GM12878 (cell line): ENCODE measurements at regions not wholly inside any gene's neighbourhood (a gene's known extent, or its start where the extent isn't known, plus 50 kb on each side); places are given as distances from the start of the nearest gene placed in this dataset.

Source experiments
- ATAC-seq: fragments of 200-7000 bp; cut with Tn5 transposase; 3 replicates; pipeline ENCODE4 v1.9.1; 2020; ENCODE audit warnings: mild to moderate bottlenecking, moderate library complexity
- BruUV-seq: library from RNA; stranded (reverse); fragments of 400-500 nt; replicated peaks from 2 replicates; lab custom pipeline; 2021; lab: Mats Ljungman, UMichigan
- CTCF ChIA-PET: fragments of 300-600 bp; sonication (Branson Sonifier 250); formaldehyde crosslinking; extraction: SDS; loops from one replicate; lab custom pipeline; 2021; ENCODE audit warnings: inconsistent platforms; lab: Yijun Ruan, JAX
- POLR2A ChIA-PET: fragments of 350-600 bp; formaldehyde crosslinking; extraction: SDS; loops from one replicate; lab custom pipeline; 2021; ENCODE audit warnings: inconsistent platforms; lab: Charles Lee
- RAD21 ChIA-PET: fragments of 300-600 bp; sonication (Branson Sonifier 250); formaldehyde crosslinking; loops from one replicate; lab custom pipeline; 2023; ENCODE audit warnings: antibody characterized with exemption; ENCODE audit not compliant: unreplicated experiment; lab: Charles Lee
- SMC1A ChIA-PET: fragments of 300-600 bp; sonication (Branson Sonifier 250); formaldehyde crosslinking; loops from one replicate; lab custom pipeline; 2023; ENCODE audit not compliant: unreplicated experiment, uncharacterized antibody; lab: Charles Lee
- DNase-seq: peaks from one replicate; pipeline ENCODE4 v3.0.0-alpha.2; 2011; ENCODE audit warnings: low read depth, low spot score
- FAIRE-seq: peaks from 3 replicates; lab custom pipeline; 2011; peaks lifted over from hg19 to GRCh38; lab: Jason Lieb, UNC
- H2AFZ ChIP-seq: 2 replicates; pipeline ENCODE4 v1.6.0; 2011; ENCODE audit warnings: low read depth, low read length, control low read depth; ENCODE audit not compliant: control insufficient read depth
- H3K27ac ChIP-seq: 2 replicates; pipeline ENCODE4 v1.5.1; 2011; ENCODE audit warnings: control low read depth; ENCODE audit not compliant: control insufficient read depth, insufficient read depth
- H3K27me3 ChIP-seq, 2 experiments: replicated peaks in 1 of 2; 2 replicates each; pipeline versions ENCODE4 v1.6.0 to v1.6.1; 2011; ENCODE audit warnings: low read length in 1 of 2; ENCODE audit not compliant: control insufficient read depth in 2 of 2, insufficient read depth in 2 of 2
- H3K36me3 ChIP-seq, 2 experiments: 2 replicates each; pipeline ENCODE4 v1.5.1; 2011; ENCODE audit warnings: low read length in 1 of 2; ENCODE audit not compliant: control insufficient read depth in 2 of 2, insufficient read depth in 2 of 2
- H3K4me1 ChIP-seq: 2 replicates; pipeline ENCODE4 v1.6.1; 2011; ENCODE audit warnings: mild to moderate bottlenecking, low read length, moderate library complexity, mixed read lengths; ENCODE audit not compliant: control insufficient read depth, insufficient read depth
- H3K4me2 ChIP-seq: 2 replicates; pipeline ENCODE4 v1.6.0; 2011; ENCODE audit warnings: control low read depth; ENCODE audit not compliant: control insufficient read depth, insufficient read depth
- H3K4me3 ChIP-seq: fragments of 200-600 bp; sonication (generic); 2 replicates; pipeline ENCODE4 v1.5.1; 2016
- H3K79me2 ChIP-seq: 2 replicates; pipeline ENCODE4 v1.6.0; 2011; ENCODE audit warnings: low read length; ENCODE audit not compliant: control insufficient read depth, insufficient read depth
- H3K9ac ChIP-seq: 2 replicates; pipeline ENCODE4 v1.8.0; 2011; ENCODE audit warnings: low read length, control low read depth, mixed read lengths; ENCODE audit not compliant: control insufficient read depth, insufficient read depth
- H3K9me3 ChIP-seq: replicated peaks from 3 replicates; pipeline ENCODE4 v1.5.1; 2011; ENCODE audit warnings: mild to moderate bottlenecking, low read length; ENCODE audit not compliant: control insufficient read depth, insufficient read depth
- H4K20me1 ChIP-seq: 2 replicates; pipeline ENCODE4 v1.6.0; 2011; ENCODE audit not compliant: control insufficient read depth, insufficient read depth
- ATF3 ChIP-seq: IDR thresholded peaks from 2 replicates; pipeline ENCODE4 v1.6.1; 2011; ENCODE audit warnings: low read depth, mild to moderate bottlenecking, low read length, moderate library complexity, borderline replicate concordance; ENCODE audit errors: extremely low read depth
- BHLHE40 ChIP-seq, 2 experiments: fragments of 450-650 bp in 1 of 2; IDR thresholded peaks; 2 replicates each; pipeline ENCODE4 v1.6.1; 2011 to 2017; ENCODE audit warnings: low read depth in 2 of 2, borderline replicate concordance in 1 of 2, improper control_type of control experiment in 1 of 2, low read length in 1 of 2, mild to moderate bottlenecking in 1 of 2
- CEBPB ChIP-seq, 2 experiments: fragments of 150-350 bp in 1 of 2; IDR thresholded peaks; 2 replicates each; pipeline ENCODE4 v1.6.1; 2012 to 2014; ENCODE audit warnings: low read depth in 2 of 2, low read length in 2 of 2, borderline replicate concordance in 1 of 2, inconsistent platforms in 1 of 2
- DPF2 ChIP-seq: fragments of 450-650 bp; IDR thresholded peaks from 2 replicates; pipeline ENCODE4 v1.6.1; 2017; ENCODE audit warnings: mild to moderate bottlenecking
- EED ChIP-seq: sonication (generic); IDR thresholded peaks from 2 replicates; pipeline ENCODE4 v1.6.1; 2016; ENCODE audit warnings: antibody characterized with exemption, low read depth
- ELK1 ChIP-seq: IDR thresholded peaks from 2 replicates; pipeline ENCODE4 v1.6.1; 2012; ENCODE audit warnings: low read depth, low read length, improper control_type of control experiment
- FOXK2 ChIP-seq: fragments of 450-650 bp; IDR thresholded peaks from 2 replicates; pipeline ENCODE4 v1.6.1; 2017; ENCODE audit warnings: mild to moderate bottlenecking, moderate library complexity
- HDAC6 ChIP-seq: fragments of 200-600 bp; sonication (generic); IDR thresholded peaks from one replicate; pipeline ENCODE4 v1.8.0; 2017; ENCODE audit warnings: antibody characterized with exemption; ENCODE audit not compliant: unreplicated experiment
- HDGF ChIP-seq: fragments of 450-650 bp; IDR thresholded peaks from 2 replicates; pipeline ENCODE4 v1.6.1; 2016; ENCODE audit warnings: antibody characterized with exemption
- IKZF1 ChIP-seq: fragments of 450-650 bp; conservative IDR thresholded peaks from 2 replicates; pipeline ENCODE4 v1.6.1; 2017; ENCODE audit warnings: antibody characterized with exemption, mild to moderate bottlenecking
- IRF3 ChIP-seq: fragments of 450-650 bp; IDR thresholded peaks from 2 replicates; pipeline ENCODE4 v1.6.1; 2014; ENCODE audit warnings: mild to moderate bottlenecking
- IRF4 ChIP-seq: IDR thresholded peaks from 2 replicates; pipeline ENCODE4 v1.6.1; 2011; ENCODE audit warnings: low read depth, low read length
- JUNB ChIP-seq: IDR thresholded peaks from 2 replicates; pipeline ENCODE4 v1.6.1; 2016; ENCODE audit warnings: antibody characterized with exemption, mild to moderate bottlenecking
- MTA2 ChIP-seq: fragments of 450-650 bp; IDR thresholded peaks from 2 replicates; pipeline ENCODE4 v1.6.1; 2016; ENCODE audit warnings: low read depth, mild to moderate bottlenecking, moderate library complexity
- NFIC ChIP-seq: IDR thresholded peaks from 2 replicates; pipeline ENCODE4 v1.6.1; 2012; ENCODE audit warnings: low read depth, mild to moderate bottlenecking, inconsistent platforms, low read length, moderate library complexity
- NR2C2 ChIP-seq: IDR thresholded peaks from 2 replicates; pipeline ENCODE4 v1.6.1; 2011; ENCODE audit warnings: borderline replicate concordance, low read depth; ENCODE audit not compliant: control insufficient read depth, insufficient read length
- NRF1 ChIP-seq: conservative IDR thresholded peaks from 2 replicates; pipeline ENCODE4 v1.6.1; 2011; ENCODE audit warnings: mild to moderate bottlenecking, low read depth, low read length, improper control_type of control experiment
- PAX8 ChIP-seq: fragments of 450-650 bp; IDR thresholded peaks from 2 replicates; pipeline ENCODE4 v1.6.1; 2017; ENCODE audit warnings: mild to moderate bottlenecking, moderate library complexity
- RELA ChIP-seq: fragments of 450-650 bp; IDR thresholded peaks from 2 replicates; pipeline ENCODE4 v1.8.0; 2014; ENCODE audit warnings: borderline replicate concordance; ENCODE audit not compliant: partially characterized antibody
- SIX5 ChIP-seq: IDR thresholded peaks from 2 replicates; pipeline ENCODE4 v1.6.1; 2011; ENCODE audit warnings: mild to moderate bottlenecking, low read depth, low read length, moderate library complexity; ENCODE audit not compliant: severe bottlenecking
- SMAD1 ChIP-seq: fragments of 450-650 bp; IDR thresholded peaks from 2 replicates; pipeline ENCODE4 v1.6.1; 2018; ENCODE audit warnings: mild to moderate bottlenecking, low read depth; ENCODE audit not compliant: partially characterized antibody
- SMARCA5 ChIP-seq: fragments of 450-650 bp; IDR thresholded peaks from 2 replicates; pipeline ENCODE4 v1.6.1; 2017; ENCODE audit warnings: mild to moderate bottlenecking
- TBL1XR1 ChIP-seq: IDR thresholded peaks from 2 replicates; pipeline ENCODE4 v1.6.1; 2012; ENCODE audit warnings: low read depth, low read length, improper control_type of control experiment
- WRNIP1 ChIP-seq: IDR thresholded peaks from 2 replicates; pipeline ENCODE4 v1.6.1; 2011; ENCODE audit warnings: low read depth, low read length, improper control_type of control experiment, borderline replicate concordance
- WGBS: methylation state at CpG from one replicate; pipeline ENCODE4 v1.1.6; 2016; ENCODE audit warnings: low lambda C conversion rate; ENCODE audit not compliant: insufficient replicate concordance, insufficient coverage; ENCODE audit errors: missing lambda C conversion rate; 5-methylcytosine and 5-hydroxymethylcytosine counted together
- in situ Hi-C: fragments of 300-500 bp; cut with MboI; formaldehyde crosslinking; loops from 9 replicates; pipeline ENCODE4 v1.14.3; 2018; ENCODE audit warnings: mixed read lengths
- intact Hi-C: fragments of 100-400 bp; cut with micrococcal nuclease; formaldehyde crosslinking; loops from one replicate; pipeline ENCODE4 v1.14.2; 2022; ENCODE audit not compliant: unreplicated experiment

- 17% methylated on average over 5 of the region's 5 CpGs for WGBS
- SMC1A ChIA-PET, result no interaction called here
- TF ChIP-seq BHLHE40 (IDR thresholded peaks at IDR 0.05; ENCODE audit: borderline replicate concordance in 1 of 2, low read depth in 2 of 2, low read length in 1 of 2), result 0 out of 4 replicates have a peak, but pooled peaks of 1 of the 2 experiments have one; percentile 5
- TF ChIP-seq IRF3, result no peak
- no peak for TF ChIP-seq HDAC6
- no peak for TF ChIP-seq NR2C2
- TF ChIP-seq SMARCA5, result no peak
- no peak for TF ChIP-seq SMAD1
- TF ChIP-seq ATF3, result no peak
- TF ChIP-seq NRF1, result no peak
- TF ChIP-seq SIX5, result no peak
- no peak for TF ChIP-seq PAX8
- TF ChIP-seq IRF4, result no peak
- no peak for TF ChIP-seq CEBPB (IDR thresholded peaks at IDR 0.05; ENCODE audit: borderline replicate concordance in 1 of 2, low read depth in 2 of 2, low read length in 2 of 2)
- no peak for TF ChIP-seq WRNIP1
- TF ChIP-seq HDGF, result no peak
- TF ChIP-seq MTA2, result 0 out of 2 replicates have a peak, but pooled peaks have one; percentile 35
- TF ChIP-seq NFIC, result no peak
- TF ChIP-seq DPF2, result 0 out of 2 replicates have a peak, but pooled peaks have one; percentile 23
- TF ChIP-seq IKZF1, result peak; percentile 47
- TF ChIP-seq FOXK2, result no peak
- TF ChIP-seq ELK1, result no peak
- no peak for TF ChIP-seq RELA
- TF ChIP-seq JUNB, result no peak
- no peak for TF ChIP-seq TBL1XR1
- TF ChIP-seq EED, result no peak
Measured at GRCh38 chr16:16908077-16908476, 529.1 kb downstream of the NPIPA7 start.

More at GRCh38 chr16:16908077-16908476, 529.1 kb downstream of the NPIPA7 start:
- BruUV-seq, result no TSS peak
- no peaks in the 10 kb centered on the region for H3K9me3 ChIP-seq
- no peaks in the 10 kb centered on the region for H4K20me1 ChIP-seq
- FAIRE-seq (no peak), ATAC-seq (peak; percentile 67), DNase-seq (no peak)
- POLR2A ChIA-PET, result interaction anchor here (0.5 kb wide), 1 partner anchor 149 kb away, joined by 3 read pairs; no protein-coding TSS in a partner anchor
- H3K4me1 ChIP-seq, result no peaks in the 10 kb centered on the region
- RAD21 ChIA-PET, result no interaction called here
- CTCF ChIA-PET, result no interaction called here
- in situ Hi-C loops (no loop called here), intact Hi-C loops (no loop called here)
- H3K27me3 ChIP-seq, result no peaks in the 10 kb centered on the region
- no peak overlapping the region for H3K4me2 ChIP-seq
- no peaks in the 10 kb centered on the region for H3K79me2 ChIP-seq
- H3K36me3 ChIP-seq, result no peaks in the 10 kb centered on the region
- no peak overlapping the region for H3K4me3 ChIP-seq
- H3K9ac ChIP-seq, result no peak overlapping the region
- no peak overlapping the region for H2AFZ ChIP-seq
- no peak overlapping the region for H3K27ac ChIP-seq
